ENCODE measurements at regions not wholly inside any gene's neighbourhood (a gene's known extent, or its start where the extent isn't known, plus 50 kb on each side); places are given as distances from the start of the nearest gene placed in this dataset.

DNA sequence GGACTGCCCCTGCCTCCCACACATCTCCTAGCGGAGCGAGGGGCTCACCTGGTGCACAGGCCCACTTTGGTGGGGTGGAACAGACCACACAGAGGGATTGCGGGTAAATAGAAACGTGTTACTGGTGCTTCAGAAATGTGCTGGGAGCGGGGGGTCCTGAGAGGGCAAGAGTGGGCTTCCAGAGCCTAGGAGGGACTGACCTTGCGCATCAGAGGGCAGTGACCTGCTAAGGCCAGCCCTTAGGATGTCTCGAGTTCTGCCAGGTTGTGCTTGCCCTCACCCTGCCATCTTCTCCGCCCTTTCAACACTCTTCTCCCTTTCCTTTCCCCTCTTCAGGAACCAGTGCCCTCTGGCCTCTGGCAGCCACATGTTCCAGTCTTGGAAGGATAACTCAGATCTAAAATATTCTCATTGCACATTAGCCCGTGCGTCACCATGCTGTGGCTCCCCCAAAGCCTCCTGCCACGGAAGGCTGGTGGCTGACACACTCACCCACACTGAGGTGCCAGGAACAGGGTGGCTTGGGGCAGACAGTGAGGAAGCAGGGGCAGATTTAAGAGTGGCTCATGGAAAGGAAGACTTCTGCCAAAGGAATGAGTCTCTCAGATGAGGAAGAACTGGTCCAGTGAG lies 89.6 kb downstream of the MCFD2 start:
- Histone ChIP-seq H3K36me3 (ENCODE audit: insufficient read depth, low read length) (no peaks in the 10 kb centered on the region), H3K9me3 (ENCODE audit: low read length) (no peaks in the 10 kb centered on the region), H3K4me1 (ENCODE audit: insufficient read depth, low read length, poor library complexity, severe bottlenecking) (no peaks in the 10 kb centered on the region), H4K20me1 (ENCODE audit: insufficient read depth, low read length) (no peaks in the 10 kb centered on the region), H3K27ac (ENCODE audit: low read depth, low read length, poor library complexity, severe bottlenecking) (no peak overlapping the region), H2AFZ (ENCODE audit: low read length) (no peak overlapping the region), H3K4me2 (ENCODE audit: low read length) (no peak overlapping the region), H3K79me2 (ENCODE audit: insufficient read depth, low read depth, low read length) (no peaks in the 10 kb centered on the region), H3K9me2 (ENCODE audit: insufficient read depth, low read length) (no peaks in the 10 kb centered on the region), H3K4me3 (ENCODE audit: low read depth, low read length, poor library complexity, severe bottlenecking) (no peak overlapping the region)
- no peak for TF ChIP-seq EZH2phosphoT487 (IDR thresholded peaks at IDR 0.05; ENCODE audit: borderline replicate concordance, low read depth, low read length)
- TF ChIP-seq, protein P1, sequence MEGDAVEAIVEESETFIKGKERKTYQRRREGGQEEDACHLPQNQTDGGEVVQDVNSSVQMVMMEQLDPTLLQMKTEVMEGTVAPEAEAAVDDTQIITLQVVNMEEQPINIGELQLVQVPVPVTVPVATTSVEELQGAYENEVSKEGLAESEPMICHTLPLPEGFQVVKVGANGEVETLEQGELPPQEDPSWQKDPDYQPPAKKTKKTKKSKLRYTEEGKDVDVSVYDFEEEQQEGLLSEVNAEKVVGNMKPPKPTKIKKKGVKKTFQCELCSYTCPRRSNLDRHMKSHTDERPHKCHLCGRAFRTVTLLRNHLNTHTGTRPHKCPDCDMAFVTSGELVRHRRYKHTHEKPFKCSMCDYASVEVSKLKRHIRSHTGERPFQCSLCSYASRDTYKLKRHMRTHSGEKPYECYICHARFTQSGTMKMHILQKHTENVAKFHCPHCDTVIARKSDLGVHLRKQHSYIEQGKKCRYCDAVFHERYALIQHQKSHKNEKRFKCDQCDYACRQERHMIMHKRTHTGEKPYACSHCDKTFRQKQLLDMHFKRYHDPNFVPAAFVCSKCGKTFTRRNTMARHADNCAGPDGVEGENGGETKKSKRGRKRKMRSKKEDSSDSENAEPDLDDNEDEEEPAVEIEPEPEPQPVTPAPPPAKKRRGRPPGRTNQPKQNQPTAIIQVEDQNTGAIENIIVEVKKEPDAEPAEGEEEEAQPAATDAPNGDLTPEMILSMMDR (conservative IDR thresholded peaks at IDR 0.05; ENCODE audit: low read length), result no peak
- intact Hi-C loops (cut with micrococcal nuclease; ENCODE audit: unreplicated experiment), result no loop called here
- POLR2A ChIA-PET, result no interaction called here
- CTCF ChIA-PET (ENCODE audit: unreplicated experiment), result no interaction called here
- no TSS peak for BruUV-seq (replicated peaks)
- no peak for DNase-seq (ENCODE audit: low spot score)

DNA sequence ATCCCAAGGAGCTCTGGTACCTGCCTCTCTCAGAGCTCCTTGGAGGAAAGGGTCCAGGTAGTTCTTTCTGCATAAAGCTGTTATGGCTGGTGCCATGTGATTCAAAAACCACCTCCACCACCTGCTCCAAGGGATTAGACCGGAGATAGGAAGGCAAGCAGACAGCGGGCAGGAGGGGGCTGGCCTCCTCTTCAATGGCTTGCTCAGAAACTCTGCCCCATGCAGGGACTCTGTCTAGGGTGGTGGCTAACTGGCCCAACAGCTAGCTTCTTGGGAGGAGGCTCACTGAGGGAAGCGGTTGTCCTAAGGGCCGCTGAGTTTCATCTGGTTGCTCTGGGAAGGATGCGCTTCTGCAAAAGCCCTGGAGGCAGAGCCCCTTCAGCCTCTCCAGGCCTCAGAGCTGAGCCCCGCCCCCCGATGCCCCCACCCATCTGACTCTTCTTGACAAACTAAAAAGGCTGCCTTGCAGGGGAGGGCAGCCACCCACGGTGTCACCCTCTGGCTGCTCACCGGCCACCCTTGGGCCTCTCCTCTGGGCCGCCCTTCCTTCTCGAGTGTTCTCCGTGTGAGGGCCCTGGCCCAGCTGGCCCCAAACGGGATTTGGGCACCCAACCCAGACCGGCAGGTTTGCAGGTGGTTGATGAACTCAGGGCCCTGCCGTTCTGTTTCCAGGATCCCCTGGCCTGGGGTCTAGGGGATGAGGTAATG lies 90.2 kb downstream of the MCFD2 start:
- TF ChIP-seq, protein P1 (conservative IDR thresholded peaks at IDR 0.05; ENCODE audit: low read length), result no peak
- TF ChIP-seq EZH2phosphoT487 (IDR thresholded peaks at IDR 0.05; ENCODE audit: borderline replicate concordance, low read depth, low read length), result no peak

DNA sequence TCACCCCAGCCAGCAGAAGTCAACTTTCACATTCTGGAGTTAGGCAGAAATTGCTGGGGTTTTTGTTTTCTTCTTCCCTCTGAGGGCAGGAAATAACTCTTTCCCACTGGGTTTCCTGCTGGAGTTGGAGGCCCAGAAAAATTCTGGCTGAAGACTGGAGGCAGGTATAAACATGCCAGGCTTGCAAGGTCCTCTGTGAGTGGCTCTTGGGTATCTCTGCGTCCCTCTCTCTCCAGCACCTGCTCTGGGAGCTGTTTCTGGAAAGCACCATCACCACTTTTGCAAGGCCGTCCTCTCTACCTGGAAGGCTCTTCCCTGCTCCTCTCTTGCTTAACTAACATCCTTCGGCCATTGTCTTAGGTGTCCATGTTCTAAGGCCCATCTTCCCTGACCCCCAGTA lies 91.0 kb downstream of the MCFD2 start:
- H3K36me3 ChIP-seq (ENCODE audit: insufficient read depth, low read length), result no peaks in the 10 kb centered on the region
- H3K4me2 ChIP-seq (ENCODE audit: low read length), result no peak overlapping the region
- POLR2A ChIA-PET, result no interaction called here
- intact Hi-C loops (cut with micrococcal nuclease; ENCODE audit: unreplicated experiment), result no loop called here
- no peak for DNase-seq (ENCODE audit: low spot score)
- no peaks in the 10 kb centered on the region for H3K4me1 ChIP-seq (ENCODE audit: insufficient read depth, low read length, poor library complexity, severe bottlenecking)
- BruUV-seq (replicated peaks), result no TSS peak
- H3K4me3 ChIP-seq (ENCODE audit: low read depth, low read length, poor library complexity, severe bottlenecking), result no peak overlapping the region
- H3K9me3 ChIP-seq (ENCODE audit: low read length), result no peaks in the 10 kb centered on the region
- H4K20me1 ChIP-seq (ENCODE audit: insufficient read depth, low read length), result no peaks in the 10 kb centered on the region
- no peak overlapping the region for H2AFZ ChIP-seq (ENCODE audit: low read length)
- no peaks in the 10 kb centered on the region for H3K79me2 ChIP-seq (ENCODE audit: insufficient read depth, low read depth, low read length)
- CTCF ChIA-PET (ENCODE audit: unreplicated experiment), result no interaction called here
- TF ChIP-seq EZH2phosphoT487 (IDR thresholded peaks at IDR 0.05; ENCODE audit: borderline replicate concordance, low read depth, low read length), result no peak
- TF ChIP-seq, protein P1 (conservative IDR thresholded peaks at IDR 0.05; ENCODE audit: low read length), result no peak
- no peaks in the 10 kb centered on the region for H3K9me2 ChIP-seq (ENCODE audit: insufficient read depth, low read length)
- no peak overlapping the region for H3K27ac ChIP-seq (ENCODE audit: low read depth, low read length, poor library complexity, severe bottlenecking)

More for the DNA sequence above, 90.2 kb downstream of the MCFD2 start:
- H3K36me3 ChIP-seq (ENCODE audit: insufficient read depth, low read length), result no peaks in the 10 kb centered on the region
- no peaks in the 10 kb centered on the region for H3K9me3 ChIP-seq (ENCODE audit: low read length)
- no peak overlapping the region for H3K27ac ChIP-seq (ENCODE audit: low read depth, low read length, poor library complexity, severe bottlenecking)
- BruUV-seq (replicated peaks), result no TSS peak
- ChIA-PET CTCF (ENCODE audit: unreplicated experiment) (no interaction called here), POLR2A (no interaction called here)
- intact Hi-C loops (cut with micrococcal nuclease; ENCODE audit: unreplicated experiment), result no loop called here
- no peaks in the 10 kb centered on the region for H3K79me2 ChIP-seq (ENCODE audit: insufficient read depth, low read depth, low read length)
- H3K4me3 ChIP-seq (ENCODE audit: low read depth, low read length, poor library complexity, severe bottlenecking), result no peak overlapping the region
- H3K4me2 ChIP-seq (ENCODE audit: low read length), result no peak overlapping the region
- no peak for DNase-seq (ENCODE audit: low spot score)
- no peak overlapping the region for H2AFZ ChIP-seq (ENCODE audit: low read length)
- no peaks in the 10 kb centered on the region for H3K4me1 ChIP-seq (ENCODE audit: insufficient read depth, low read length, poor library complexity, severe bottlenecking)
- no peaks in the 10 kb centered on the region for H3K9me2 ChIP-seq (ENCODE audit: insufficient read depth, low read length)
- H4K20me1 ChIP-seq (ENCODE audit: insufficient read depth, low read length), result no peaks in the 10 kb centered on the region

Data from OCI-LY7 (cell line).